ENCODE measurements at regions not wholly inside any gene's neighbourhood (a gene's known extent, or its start where the extent isn't known, plus 50 kb on each side); places are given as distances from the start of the nearest gene placed in this dataset.

GRCh38 chr6:4466769-4467480, 309.3 kb upstream of the CDYL start:
- no peak for TF ChIP-seq CTCF (IDR thresholded peaks at IDR 0.05; ENCODE audit: borderline replicate concordance, insufficient read depth, low read depth, low read length)
- H3K4me3 ChIP-seq (ENCODE audit: low read depth, low read length): no peak overlapping the region

GRCh38 chr6:4466261-4466660, 309.9 kb upstream of the CDYL start:
- no peak overlapping the region for H3K4me3 ChIP-seq (ENCODE audit: low read depth, low read length)

GRCh38 chr6:4464638-4465037, 311.6 kb upstream of the CDYL start:
- no peak overlapping the region for H3K4me3 ChIP-seq (ENCODE audit: low read depth, low read length)
- no peak for TF ChIP-seq CTCF (IDR thresholded peaks at IDR 0.05; ENCODE audit: borderline replicate concordance, insufficient read depth, low read depth, low read length)

More at GRCh38 chr6:4466261-4466660, 309.9 kb upstream of the CDYL start:
- TF ChIP-seq CTCF (IDR thresholded peaks at IDR 0.05; ENCODE audit: borderline replicate concordance, insufficient read depth, low read depth, low read length): no peak

- H3K4me3 ChIP-seq (ENCODE audit: low read depth, low read length): no peak overlapping the region
- no peak for TF ChIP-seq CTCF (IDR thresholded peaks at IDR 0.05; ENCODE audit: borderline replicate concordance, insufficient read depth, low read depth, low read length)
These were observed 313.0 kb upstream of the CDYL start for GRCh38 chr6:4463236-4463635.

- TF ChIP-seq CTCF (IDR thresholded peaks at IDR 0.05; ENCODE audit: borderline replicate concordance, insufficient read depth, low read depth, low read length): no peak
- no peak overlapping the region for H3K4me3 ChIP-seq (ENCODE audit: low read depth, low read length)
These were observed 315.4 kb upstream of the CDYL start for GRCh38 chr6:4460586-4461475.

- no peak overlapping the region for H3K4me3 ChIP-seq (ENCODE audit: low read depth, low read length)
- no peak for TF ChIP-seq CTCF (IDR thresholded peaks at IDR 0.05; ENCODE audit: borderline replicate concordance, insufficient read depth, low read depth, low read length)
These were observed 316.2 kb upstream of the CDYL start for GRCh38 chr6:4459996-4460395.

Data from GM12875 (cell line).